Ramos (cell line): ENCODE measurements at regions not wholly inside any gene's neighbourhood (a gene's known extent, or its start where the extent isn't known, plus 50 kb on each side); places are given as distances from the start of the nearest gene placed in this dataset.

ENCODE experiments used
- in situ Hi-C: fragments of 300-500 bp; cut with MboI; formaldehyde crosslinking; loops from one replicate; pipeline ENCODE4 v1.14.3; 2022; ENCODE audit warnings: low sequenced_read_pairs; ENCODE audit not compliant: unreplicated experiment

GRCh38 chr1:172906778-172907592 is 143.8 kb downstream of the TNFSF18 start:
- in situ Hi-C loops, result no loop called here

GRCh38 chr1:172907834-172908326 is 142.9 kb downstream of the TNFSF18 start:
- in situ Hi-C loops, result no loop called here

- in situ Hi-C loops, result no loop called here
Observed at GRCh38 chr1:172909606-172910326, 141.0 kb downstream of the TNFSF18 start.

- in situ Hi-C loops, result no loop called here
Observed at GRCh38 chr1:172912765-172913260, 137.9 kb downstream of the TNFSF18 start.

- in situ Hi-C loops, result no loop called here
Observed at GRCh38 chr1:172914501-172915144, 136.1 kb downstream of the TNFSF18 start.

- in situ Hi-C loops, result no loop called here
Observed at GRCh38 chr1:172915271-172915670, 135.5 kb downstream of the TNFSF18 start.

- in situ Hi-C loops, result no loop called here
Observed at GRCh38 chr1:172916116-172916515, 134.6 kb downstream of the TNFSF18 start.

GRCh38 chr1:172917972-172918371 is 132.8 kb downstream of the TNFSF18 start:
- in situ Hi-C loops, result no loop called here

GRCh38 chr1:172918478-172918877 is 132.3 kb downstream of the TNFSF18 start:
- in situ Hi-C loops, result no loop called here

- in situ Hi-C loops, result no loop called here
Observed at GRCh38 chr1:172926070-172926469, 124.7 kb downstream of the TNFSF18 start.

GRCh38 chr1:172928412-172928811 is 122.3 kb downstream of the TNFSF18 start:
- in situ Hi-C loops, result no loop called here

- in situ Hi-C loops, result no loop called here
Observed at GRCh38 chr1:172929006-172929405, 121.7 kb downstream of the TNFSF18 start.

GRCh38 chr1:172930142-172930541 is 120.6 kb downstream of the TNFSF18 start:
- in situ Hi-C loops, result no loop called here

- in situ Hi-C loops, result no loop called here
Observed at GRCh38 chr1:172931340-172931739, 119.4 kb downstream of the TNFSF18 start.

- in situ Hi-C loops, result no loop called here
Observed at GRCh38 chr1:172931761-172932160, 119.0 kb downstream of the TNFSF18 start.

GRCh38 chr1:172932981-172933380 is 117.8 kb downstream of the TNFSF18 start:
- in situ Hi-C loops, result no loop called here

- in situ Hi-C loops, result no loop called here
Observed at GRCh38 chr1:172934417-172934762, 116.4 kb downstream of the TNFSF18 start.

- in situ Hi-C loops, result no loop called here
Observed at GRCh38 chr1:172935062-172935592, 115.6 kb downstream of the TNFSF18 start.

GRCh38 chr1:172936088-172936645 is 114.6 kb downstream of the TNFSF18 start:
- in situ Hi-C loops, result no loop called here

GRCh38 chr1:172938681-172939080 is 112.1 kb downstream of the TNFSF18 start:
- in situ Hi-C loops, result no loop called here
